SK-N-SH (cell line): ENCODE measurements at regions not wholly inside any gene's neighbourhood (a gene's known extent, or its start where the extent isn't known, plus 50 kb on each side); places are given as distances from the start of the nearest gene placed in this dataset.

Experiments
- CTCF ChIA-PET: fragments of 300-600, 350-600 bp; formaldehyde crosslinking; extraction: SDS; loops from one replicate; lab custom pipeline; 2021; lab: Yijun Ruan, JAX
- POLR2A ChIA-PET: fragments of 350-600 bp; sonication (Branson Sonifier 250); formaldehyde crosslinking; extraction: SDS; loops from one replicate; lab custom pipeline; 2020; ENCODE audit warnings: antibody characterized with exemption, inconsistent platforms; lab: Yijun Ruan, JAX
- DNase-seq: peaks from one replicate; pipeline ENCODE4 v3.0.0; 2012
- H2AFZ ChIP-seq: fragments of 200-600 bp; sonication (generic); 2 replicates; pipeline ENCODE4 v1.8.1; 2016; ENCODE audit warnings: antibody characterized with exemption, mild to moderate bottlenecking, low read depth
- H3F3A ChIP-seq: fragments of 200-600 bp; sonication (generic); replicated peaks from 2 replicates; pipeline ENCODE3; 2016; ENCODE audit warnings: antibody characterized with exemption, mild to moderate bottlenecking; ENCODE audit not compliant: insufficient read depth
- H3K27ac ChIP-seq, 2 experiments: fragments of 200-500 bp in 1 of 2; fragments of 200-600 bp in 1 of 2; sonication (Bioruptor generic) in 1 of 2; sonication (generic), shearing (Covaris generic) in 1 of 2; 2 replicates each; pipeline versions ENCODE4 v1.5.1 to v1.6.1; 2014 to 2016; ENCODE audit warnings: low read depth in 2 of 2, inconsistent platforms in 1 of 2, low read length in 1 of 2, mild to moderate bottlenecking in 1 of 2, mixed read lengths in 1 of 2
- H3K27me3 ChIP-seq: fragments of 200-600 bp; sonication (generic), shearing (Covaris generic); 2 replicates; pipeline ENCODE4 v1.6.1; 2016; ENCODE audit warnings: mixed run types; ENCODE audit not compliant: insufficient read depth
- H3K36me3 ChIP-seq, 2 experiments: fragments of 200-500 bp in 1 of 2; fragments of 200-600 bp in 1 of 2; sonication (Bioruptor generic) in 1 of 2; sonication (generic) in 1 of 2; replicated peaks in 1 of 2; 2 replicates each; pipeline versions ENCODE3 to v1.5.1; 2014 to 2016; ENCODE audit warnings: low read length in 1 of 2, mild to moderate bottlenecking in 1 of 2; ENCODE audit not compliant: insufficient read depth in 2 of 2, control insufficient read depth in 1 of 2
- H3K4me1 ChIP-seq, 2 experiments: fragments of 200-500 bp in 1 of 2; fragments of 200-600 bp in 1 of 2; sonication (Bioruptor generic) in 1 of 2; sonication (generic), shearing (Covaris generic) in 1 of 2; 2 replicates each; pipeline versions ENCODE4 v1.5.1 to v1.6.1; 2014 to 2016; ENCODE audit warnings: low read depth in 1 of 2, low read length in 1 of 2, mixed run types in 1 of 2; ENCODE audit not compliant: insufficient read depth in 2 of 2, control insufficient read depth in 1 of 2
- H3K4me2 ChIP-seq: fragments of 200-600 bp; sonication (generic), shearing (Covaris generic); 2 replicates; pipeline ENCODE4 v1.6.1; 2017; ENCODE audit warnings: mixed run types
- H3K4me3 ChIP-seq, 2 experiments: fragments of 200-500 bp in 1 of 2; fragments of 200-600 bp in 1 of 2; sonication (Bioruptor generic) in 1 of 2; sonication (generic), shearing (Covaris generic) in 1 of 2; 2 replicates each; pipeline versions ENCODE4 v1.5.1 to v1.8.1; 2014 to 2016; ENCODE audit warnings: low read depth in 2 of 2, inconsistent platforms in 1 of 2, low read length in 1 of 2, mild to moderate bottlenecking in 1 of 2, mixed read lengths in 1 of 2, moderate library complexity in 1 of 2
- H3K79me2 ChIP-seq: fragments of 200-600 bp; sonication (generic); 2 replicates; pipeline ENCODE4 v1.8.1; 2017; ENCODE audit warnings: mild to moderate bottlenecking; ENCODE audit not compliant: insufficient read depth
- H3K9ac ChIP-seq: fragments of 200-600 bp; sonication (generic); 2 replicates; pipeline ENCODE4 v1.6.1; 2017; ENCODE audit warnings: mixed run types
- H3K9me2 ChIP-seq: fragments of 200-600 bp; sonication (generic); 2 replicates; pipeline ENCODE4 v1.6.1; 2017; ENCODE audit warnings: mixed run types
- H3K9me3 ChIP-seq: fragments of 200-600 bp; sonication (generic); 2 replicates; pipeline ENCODE4 v1.6.1; 2017; ENCODE audit warnings: mixed run types, mild to moderate bottlenecking, moderate library complexity
- H4K20me1 ChIP-seq: fragments of 200-600 bp; sonication (generic); 2 replicates; pipeline ENCODE4 v1.6.1; 2017; ENCODE audit warnings: mild to moderate bottlenecking, mixed run types; ENCODE audit not compliant: insufficient read depth
- CHD2 ChIP-seq: fragments of 150-350 bp; IDR thresholded peaks from 2 replicates; pipeline ENCODE4 v1.6.1; 2018; ENCODE audit warnings: low read length; ENCODE audit not compliant: partially characterized antibody
- CTCF ChIP-seq: fragments of 200-600 bp; sonication (generic); IDR thresholded peaks from 2 replicates; pipeline ENCODE4 v1.6.1; 2017; ENCODE audit warnings: antibody characterized with exemption, mild to moderate bottlenecking, moderate library complexity
- EP300 ChIP-seq, 2 experiments: IDR thresholded peaks; 2 replicates each; pipeline versions ENCODE4 v1.4.0 to v1.6.1; 2012; ENCODE audit warnings: borderline replicate concordance in 1 of 2, low read depth in 1 of 2, low read length in 1 of 2
- FOSL2 ChIP-seq: IDR thresholded peaks from 2 replicates; pipeline ENCODE4 v1.4.0; 2012; ENCODE audit warnings: low read depth, mild to moderate bottlenecking, moderate library complexity, borderline replicate concordance
- FOXJ3 ChIP-seq: sonication (generic); formaldehyde crosslinking; IDR thresholded peaks from 2 replicates; pipeline ENCODE4 v1.5.1; 2020; ENCODE audit warnings: mild to moderate bottlenecking, missing genetic modification reagents
- FOXM1 ChIP-seq: IDR thresholded peaks from 2 replicates; pipeline ENCODE4 v1.4.0; 2012; ENCODE audit warnings: low read depth, mild to moderate bottlenecking
- GABPA ChIP-seq: IDR thresholded peaks from 2 replicates; pipeline ENCODE4 v1.4.0; 2012; ENCODE audit warnings: low read depth, mild to moderate bottlenecking
- GATA2 ChIP-seq: sonication (generic); formaldehyde crosslinking; IDR thresholded peaks from 2 replicates; pipeline ENCODE4 v1.5.0; 2020; ENCODE audit warnings: mild to moderate bottlenecking, missing genetic modification reagents
- IRF3 ChIP-seq: fragments of 150-350 bp; IDR thresholded peaks from 2 replicates; pipeline ENCODE4 v1.6.1; 2016; ENCODE audit warnings: mild to moderate bottlenecking, low read depth, low read length
- MXI1 ChIP-seq: IDR thresholded peaks from 2 replicates; pipeline ENCODE4 v1.6.1; 2012; ENCODE audit warnings: mild to moderate bottlenecking, low read depth, low read length, improper control_type of control experiment
- NFIC ChIP-seq: IDR thresholded peaks from 2 replicates; pipeline ENCODE4 v1.4.0; 2012; ENCODE audit warnings: borderline replicate concordance
- NRF1 ChIP-seq: IDR thresholded peaks from 2 replicates; pipeline ENCODE4 v1.6.1; 2012; ENCODE audit warnings: low read depth, mild to moderate bottlenecking, low read length
- RAD21 ChIP-seq: IDR thresholded peaks from 2 replicates; pipeline ENCODE4 v1.6.1; 2012; ENCODE audit warnings: mild to moderate bottlenecking, low read length
- RCOR1 ChIP-seq: fragments of 150-350 bp; IDR thresholded peaks from 2 replicates; pipeline ENCODE4 v1.6.1; 2017; ENCODE audit warnings: antibody characterized with exemption, low read length
- RFX5 ChIP-seq: IDR thresholded peaks from 2 replicates; pipeline ENCODE4 v1.6.1; 2012; ENCODE audit warnings: mild to moderate bottlenecking, improper control_type of control experiment, low read length
- RXRA ChIP-seq: IDR thresholded peaks from 2 replicates; pipeline ENCODE4 v1.4.0; 2012; ENCODE audit warnings: low read depth, mild to moderate bottlenecking, borderline replicate concordance
- SIN3A ChIP-seq: IDR thresholded peaks from 2 replicates; pipeline ENCODE4 v1.6.1; 2012; ENCODE audit warnings: low read depth, mild to moderate bottlenecking, low read length, moderate library complexity, borderline replicate concordance
- SMC3 ChIP-seq: IDR thresholded peaks from 2 replicates; pipeline ENCODE4 v1.6.1; 2012; ENCODE audit warnings: low read depth, low read length, improper control_type of control experiment
- TAF1 ChIP-seq: IDR thresholded peaks from 2 replicates; pipeline ENCODE4 v1.6.1; 2012; ENCODE audit warnings: low read depth, mild to moderate bottlenecking, low read length, moderate library complexity, borderline replicate concordance
- TEAD4 ChIP-seq: IDR thresholded peaks from 2 replicates; pipeline ENCODE4 v1.4.0; 2012; ENCODE audit warnings: mild to moderate bottlenecking, borderline replicate concordance; ENCODE audit not compliant: insufficient read depth
- USF2 ChIP-seq: fragments of 150-350 bp; IDR thresholded peaks from 2 replicates; pipeline ENCODE4 v1.6.1; 2017; ENCODE audit warnings: antibody characterized with exemption, low read length, low read depth, borderline replicate concordance
- YY1 ChIP-seq: IDR thresholded peaks from 2 replicates; pipeline ENCODE4 v1.4.0; 2012; ENCODE audit warnings: low read depth, mild to moderate bottlenecking
- ZBTB33 ChIP-seq: IDR thresholded peaks from 2 replicates; pipeline ENCODE4 v1.4.0; 2012; ENCODE audit warnings: low read depth, borderline replicate concordance
- WGBS: methylation state at CpG from one replicate; pipeline ENCODE4 v1.1.6; 2017; ENCODE audit warnings: low lambda C conversion rate; 5-methylcytosine and 5-hydroxymethylcytosine counted together
- TF ChIP-seq, protein P1 (sequence below): IDR thresholded peaks from 2 replicates; pipeline ENCODE4 v1.6.1; 2012; ENCODE audit warnings: mild to moderate bottlenecking, low read depth, low read length, moderate library complexity
- TF ChIP-seq, protein P2 (sequence below): IDR thresholded peaks from 2 replicates; pipeline ENCODE4 v1.4.0; 2012; ENCODE audit warnings: low read depth

GRCh38 chr12:19967431-19967830 lies 400.9 kb upstream of the PDE3A start:
- H3K4me3 ChIP-seq, result no peak overlapping the region
- H2AFZ ChIP-seq, result no peak overlapping the region
- ChIA-PET POLR2A (no interaction called here), CTCF (interaction anchor here (0.9 kb wide), 1 partner anchor 21 kb away, joined by 4 read pairs; no protein-coding TSS in a partner anchor)
- H3K9me2 ChIP-seq, result no peaks in the 10 kb centered on the region
- H3K4me2 ChIP-seq, result peak overlapping the region; percentile 48
- peak overlapping the region; percentile 55 for H3K9ac ChIP-seq
- H3K79me2 ChIP-seq, result no peaks in the 10 kb centered on the region
- H4K20me1 ChIP-seq, result no peaks in the 10 kb centered on the region
- peaks cover 25 to 41% of the 10 kb centered on the region in 2 experiments; a peak in 3 of 4 replicates for H3K4me1 ChIP-seq
- H3K36me3 ChIP-seq, result no peaks in the 10 kb centered on the region
- no peaks in the 10 kb centered on the region for H3K27me3 ChIP-seq
- H3K9me3 ChIP-seq, result no peaks in the 10 kb centered on the region
- peak overlapping the region; percentile 40 to 93; a peak in 3 of 4 replicates for H3K27ac ChIP-seq
- no peak for DNase-seq
- peaks cover 37% of the 10 kb centered on the region for H3F3A ChIP-seq
- 2% methylated on average over 2 of the region's 2 CpGs for WGBS
- no peak for TF ChIP-seq CHD2
- TF ChIP-seq MXI1, result no peak
- TF ChIP-seq USF2, result no peak
- TF ChIP-seq FOSL2, result peak; percentile 72
- no peak for TF ChIP-seq IRF3
- no peak for TF ChIP-seq CTCF
- no peak for TF ChIP-seq RCOR1
- TF ChIP-seq ZBTB33, result no peak
- TF ChIP-seq NFIC, result peak; percentile 8; the same call in 1 of the 2 replicates
- TF ChIP-seq FOXM1, result no peak
- no peak for TF ChIP-seq GATA2 (CRISPR knock-in tag)
- TF ChIP-seq TAF1, result no peak
- no peak for TF ChIP-seq FOXJ3
- no peak for TF ChIP-seq SIN3A
- no peak; the same call in 1 of the 2 replicates for TF ChIP-seq RXRA
- no peak for TF ChIP-seq RFX5
- TF ChIP-seq, protein P1, sequence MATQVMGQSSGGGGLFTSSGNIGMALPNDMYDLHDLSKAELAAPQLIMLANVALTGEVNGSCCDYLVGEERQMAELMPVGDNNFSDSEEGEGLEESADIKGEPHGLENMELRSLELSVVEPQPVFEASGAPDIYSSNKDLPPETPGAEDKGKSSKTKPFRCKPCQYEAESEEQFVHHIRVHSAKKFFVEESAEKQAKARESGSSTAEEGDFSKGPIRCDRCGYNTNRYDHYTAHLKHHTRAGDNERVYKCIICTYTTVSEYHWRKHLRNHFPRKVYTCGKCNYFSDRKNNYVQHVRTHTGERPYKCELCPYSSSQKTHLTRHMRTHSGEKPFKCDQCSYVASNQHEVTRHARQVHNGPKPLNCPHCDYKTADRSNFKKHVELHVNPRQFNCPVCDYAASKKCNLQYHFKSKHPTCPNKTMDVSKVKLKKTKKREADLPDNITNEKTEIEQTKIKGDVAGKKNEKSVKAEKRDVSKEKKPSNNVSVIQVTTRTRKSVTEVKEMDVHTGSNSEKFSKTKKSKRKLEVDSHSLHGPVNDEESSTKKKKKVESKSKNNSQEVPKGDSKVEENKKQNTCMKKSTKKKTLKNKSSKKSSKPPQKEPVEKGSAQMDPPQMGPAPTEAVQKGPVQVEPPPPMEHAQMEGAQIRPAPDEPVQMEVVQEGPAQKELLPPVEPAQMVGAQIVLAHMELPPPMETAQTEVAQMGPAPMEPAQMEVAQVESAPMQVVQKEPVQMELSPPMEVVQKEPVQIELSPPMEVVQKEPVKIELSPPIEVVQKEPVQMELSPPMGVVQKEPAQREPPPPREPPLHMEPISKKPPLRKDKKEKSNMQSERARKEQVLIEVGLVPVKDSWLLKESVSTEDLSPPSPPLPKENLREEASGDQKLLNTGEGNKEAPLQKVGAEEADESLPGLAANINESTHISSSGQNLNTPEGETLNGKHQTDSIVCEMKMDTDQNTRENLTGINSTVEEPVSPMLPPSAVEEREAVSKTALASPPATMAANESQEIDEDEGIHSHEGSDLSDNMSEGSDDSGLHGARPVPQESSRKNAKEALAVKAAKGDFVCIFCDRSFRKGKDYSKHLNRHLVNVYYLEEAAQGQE, result no peak
- no peak for TF ChIP-seq NRF1
- no peak for TF ChIP-seq RAD21
- TF ChIP-seq, protein P2, sequence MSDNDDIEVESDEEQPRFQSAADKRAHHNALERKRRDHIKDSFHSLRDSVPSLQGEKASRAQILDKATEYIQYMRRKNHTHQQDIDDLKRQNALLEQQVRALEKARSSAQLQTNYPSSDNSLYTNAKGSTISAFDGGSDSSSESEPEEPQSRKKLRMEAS, result no peak
- peak; percentile 47; the same call in 1 of the 2 replicates for TF ChIP-seq TEAD4
- TF ChIP-seq GABPA, result no peak
- no peak for TF ChIP-seq SMC3
- TF ChIP-seq YY1, result no peak
- no peak; a peak in 1 of 4 replicates for TF ChIP-seq EP300 (IDR thresholded peaks at IDR 0.05; ENCODE audit: borderline replicate concordance in 1 of 2, low read depth in 1 of 2, low read length in 1 of 2)
